HepG2 (cell line): ENCODE measurements at regions not wholly inside any gene's neighbourhood (a gene's known extent, or its start where the extent isn't known, plus 50 kb on each side); places are given as distances from the start of the nearest gene placed in this dataset.

Experiments used
- ATAC-seq: fragments of 200-7000 bp; cut with Tn5 transposase; 3 replicates; pipeline ENCODE4 v1.9.1; 2020; ENCODE audit warnings: mild to moderate bottlenecking, moderate library complexity
- BruUV-seq: library from RNA; stranded (reverse); fragments of 400-500 nt; replicated peaks from 2 replicates; lab custom pipeline; 2021; lab: Mats Ljungman, UMichigan
- CTCF ChIA-PET: fragments of 300-600 bp; formaldehyde crosslinking; extraction: SDS; loops from one replicate; lab custom pipeline; 2021; ENCODE audit warnings: low total read pairs, inconsistent platforms, low intra/inter-chr PET ratio; lab: Yijun Ruan, JAX
- POLR2A ChIA-PET: fragments of 350-600 bp; sonication (Branson Sonifier 250); formaldehyde crosslinking; loops from one replicate; lab custom pipeline; 2020; ENCODE audit warnings: antibody characterized with exemption, inconsistent platforms; lab: Yijun Ruan, JAX
- DNase-seq: peaks from one replicate; pipeline ENCODE4 v3.0.0-alpha.2; 2015; ENCODE audit warnings: low spot score
- FAIRE-seq: peaks from 3 replicates; lab custom pipeline; 2011; peaks lifted over from hg19 to GRCh38; lab: Jason Lieb, UNC
- H2AFZ ChIP-seq: one replicate; pipeline ENCODE4 v1.6.1; 2011; ENCODE audit warnings: low read length, inconsistent platforms
- H3K27ac ChIP-seq: fragments of 300-600 bp; 3 replicates; pipeline ENCODE4 v1.8.0; 2011; ENCODE audit warnings: mixed run types, mild to moderate bottlenecking, mixed read lengths, low read length, inconsistent platforms; ENCODE audit not compliant: insufficient read depth; ENCODE audit errors: extremely low read length
- H3K27me3 ChIP-seq, 2 experiments: fragments of 200-600 bp in 1 of 2; 2 replicates in 1 of 2; 3 replicates in 1 of 2; pipeline versions ENCODE4 v1.6.0 to v1.8.0; 2011; ENCODE audit warnings: low read length in 2 of 2, mild to moderate bottlenecking in 2 of 2, moderate library complexity in 2 of 2, inconsistent platforms in 1 of 2; ENCODE audit not compliant: insufficient read depth in 2 of 2, control insufficient read depth in 1 of 2
- H3K36me3 ChIP-seq, 2 experiments: fragments of 200-600 bp in 1 of 2; replicated peaks in 1 of 2; 2 replicates in 1 of 2; 3 replicates in 1 of 2; pipeline versions ENCODE4 v1.5.1 to v1.8.0; 2011; ENCODE audit warnings: low read length in 2 of 2, inconsistent platforms in 1 of 2; ENCODE audit not compliant: insufficient read depth in 2 of 2, control insufficient read depth in 1 of 2
- H3K4me1 ChIP-seq: 2 replicates; pipeline ENCODE4 v1.5.1; 2012; ENCODE audit warnings: low read length, inconsistent platforms; ENCODE audit not compliant: insufficient read depth
- H3K4me2 ChIP-seq: 2 replicates; pipeline ENCODE4 v1.6.0; 2011; ENCODE audit warnings: low read depth, low read length, inconsistent platforms
- H3K4me3 ChIP-seq, 3 experiments: fragments of 200-600 bp in 1 of 3; sonication (generic), shearing (Covaris generic) in 1 of 3; replicated peaks in 1 of 3; 2 replicates each; pipeline ENCODE4 v1.5.1; 2011 to 2016; ENCODE audit warnings: low read length in 3 of 3, inconsistent platforms in 2 of 3, low read depth in 2 of 3, mild to moderate bottlenecking in 2 of 3, control low read depth in 1 of 3, mixed read lengths in 1 of 3; ENCODE audit not compliant: insufficient read depth in 1 of 3
- H3K79me2 ChIP-seq: one replicate; pipeline ENCODE4 v1.6.1; 2011; ENCODE audit warnings: low read length, inconsistent platforms; ENCODE audit not compliant: insufficient read depth
- H3K9ac ChIP-seq: 2 replicates; pipeline ENCODE4 v1.6.0; 2011; ENCODE audit warnings: mild to moderate bottlenecking, low read depth, low read length, inconsistent platforms; ENCODE audit not compliant: insufficient read depth
- H3K9me3 ChIP-seq: 2 replicates; pipeline ENCODE4 v1.5.1; 2012; ENCODE audit warnings: mild to moderate bottlenecking, low read length
- H4K20me1 ChIP-seq: 2 replicates; pipeline ENCODE4 v1.6.0; 2011; ENCODE audit warnings: inconsistent platforms, mild to moderate bottlenecking, low read length, moderate library complexity; ENCODE audit not compliant: insufficient read depth
- FOXP1 ChIP-seq, 2 experiments: fragments of 450-650 bp in 1 of 2; IDR thresholded peaks; 2 replicates each; pipeline ENCODE4 v1.6.1; 2017 to 2018; ENCODE audit warnings: antibody characterized with exemption in 1 of 2
- KLF12 ChIP-seq: sonication (generic); formaldehyde crosslinking; IDR thresholded peaks from 2 replicates; pipeline ENCODE4 v1.4.0; 2020; ENCODE audit warnings: missing genetic modification reagents, borderline replicate concordance
- MAFG ChIP-seq: sonication (generic); formaldehyde crosslinking; IDR thresholded peaks from 2 replicates; pipeline ENCODE4 v1.5.1; 2020; ENCODE audit warnings: mild to moderate bottlenecking, missing genetic modification reagents
- MYC ChIP-seq: sonication (generic); formaldehyde crosslinking; IDR thresholded peaks from 2 replicates; pipeline ENCODE4 v1.9.0; 2021; ENCODE audit warnings: missing genetic modification reagents, borderline replicate concordance
- NFE2L2 ChIP-seq: fragments of 150-350 bp; IDR thresholded peaks from 2 replicates; pipeline ENCODE4 v1.6.1; 2014; ENCODE audit warnings: low read length
- TFAP4 ChIP-seq: sonication (generic); IDR thresholded peaks from 2 replicates; pipeline ENCODE4 v1.6.1; 2016; ENCODE audit warnings: low read depth, borderline replicate concordance
- ZNF160 ChIP-seq: sonication (generic); formaldehyde crosslinking; IDR thresholded peaks from 2 replicates; pipeline ENCODE4 v1.8.0; 2022; ENCODE audit warnings: mild to moderate bottlenecking, inconsistent platforms, missing genetic modification reagents
- ZNF282 ChIP-seq: fragments of 450-650 bp; IDR thresholded peaks from 2 replicates; pipeline ENCODE4 v1.6.1; 2018; ENCODE audit not compliant: partially characterized antibody
- ZNF326 ChIP-seq: sonication (generic); formaldehyde crosslinking; IDR thresholded peaks from 2 replicates; pipeline ENCODE4 v1.4.0; 2020; ENCODE audit warnings: missing genetic modification reagents, borderline replicate concordance
- ZNF414 ChIP-seq: sonication (generic); formaldehyde crosslinking; IDR thresholded peaks from 2 replicates; pipeline ENCODE4 v1.5.0; 2020; ENCODE audit warnings: missing genetic modification reagents
- ZXDC ChIP-seq: sonication (generic); formaldehyde crosslinking; IDR thresholded peaks from 2 replicates; pipeline ENCODE4 v1.5.0; 2020; ENCODE audit warnings: mild to moderate bottlenecking, missing genetic modification reagents
- WGBS: methylation state at CpG from one replicate; pipeline ENCODE4 v1.1.6; 2017; ENCODE audit warnings: low lambda C conversion rate; 5-methylcytosine and 5-hydroxymethylcytosine counted together
- in situ Hi-C: cut with HindIII; loops from 2 replicates; pipeline ENCODE4 v1.10.0; 2017; ENCODE audit warnings: low pct_unique_long_range_greater_than_20kb; ENCODE audit not compliant: extremely low pct_ligation_motif_present
- intact Hi-C: fragments of 100-400 bp; cut with micrococcal nuclease; formaldehyde crosslinking; loops from one replicate; pipeline ENCODE4 v1.10.0; 2022; ENCODE audit not compliant: unreplicated experiment

GRCh38 chr12:131499160-131499863 lies 211.6 kb upstream of the SFSWAP start (continued):
- TF ChIP-seq MAFG (CRISPR knock-in tag) (no peak), TFAP4 (no peak), ZXDC (CRISPR knock-in tag) (no peak), ZNF326 (no peak), FOXP1 (IDR thresholded peaks at IDR 0.05) (no peak), FOXP1 (CRISPR knock-in tag; IDR thresholded peaks at IDR 0.05) (no peak)

GRCh38 chr12:131499864-131500190 lies 211.1 kb upstream of the SFSWAP start:
- FAIRE-seq: no peak
- CTCF ChIA-PET: no interaction called here

More at GRCh38 chr12:131499864-131500190, 211.1 kb upstream of the SFSWAP start:
- H3K4me3 ChIP-seq: no peak overlapping the region
- no TSS peak for BruUV-seq
- 0% methylated on average over 1 of the region's 1 CpG for WGBS
- H4K20me1 ChIP-seq: no peaks in the 10 kb centered on the region
- no peaks in the 10 kb centered on the region for H3K4me1 ChIP-seq
- no peak for ATAC-seq
- H3K4me2 ChIP-seq: no peak overlapping the region
- no peaks in the 10 kb centered on the region for H3K79me2 ChIP-seq
- H2AFZ ChIP-seq: no peak overlapping the region
- TF ChIP-seq ZNF160 (no peak), ZNF414 (CRISPR knock-in tag) (no peak), ZNF282 (no peak), NFE2L2 (no peak), KLF12 (no peak), MYC (no peak)
- TF ChIP-seq, all 625 proteins: peak for 0
- Histone ChIP-seq H3K9ac (no peak overlapping the region), H3K36me3 (no peaks in the 10 kb centered on the region), H3K27ac (no peak overlapping the region), H3K9me3 (no peaks in the 10 kb centered on the region), H3K27me3 (peaks cover under 1 to 9% of the 10 kb centered on the region in 2 experiments; a peak in 4 of 5 replicates)
- in situ Hi-C loops: no loop called here
- intact Hi-C loops: no loop called here
- POLR2A ChIA-PET: no interaction called here
- no peak for DNase-seq
